Mesenchymal stem cell (in vitro differentiated cells and primary cell): ENCODE measurements at regions not wholly inside any gene's neighbourhood (a gene's known extent, or its start where the extent isn't known, plus 50 kb on each side); places are given as distances from the start of the nearest gene placed in this dataset.

ENCODE experiments used
- DNase-seq: peaks from one replicate; pipeline ENCODE4 v3.0.0-alpha.2; 2013
- H2AFZ ChIP-seq: one replicate; pipeline ENCODE4 v1.6.1; 2013; ENCODE audit warnings: low read depth, mild to moderate bottlenecking, control low read depth, inconsistent platforms, low read length, moderate library complexity
- H2AK5ac ChIP-seq: 2 replicates; pipeline ENCODE4 v1.6.1; 2013; ENCODE audit warnings: low read length, moderate library complexity, mild to moderate bottlenecking, inconsistent platforms; ENCODE audit not compliant: severe bottlenecking
- H2BK120ac ChIP-seq: one replicate; pipeline ENCODE4 v1.6.1; 2013; ENCODE audit warnings: low read depth, mild to moderate bottlenecking, inconsistent platforms, low read length, moderate library complexity
- H2BK12ac ChIP-seq, 2 experiments: one replicate each; pipeline ENCODE4 v1.6.1; 2013; ENCODE audit warnings: inconsistent platforms in 2 of 2, low read length in 2 of 2, mild to moderate bottlenecking in 2 of 2, moderate library complexity in 2 of 2, control low read depth in 1 of 2
- H2BK15ac ChIP-seq: one replicate; pipeline ENCODE4 v1.6.1; 2013; ENCODE audit warnings: mild to moderate bottlenecking, low read depth, inconsistent platforms; ENCODE audit not compliant: poor library complexity, severe bottlenecking
- H2BK5ac ChIP-seq: 2 replicates; pipeline ENCODE4 v1.6.1; 2013; ENCODE audit warnings: low read depth, mild to moderate bottlenecking, low read length, control low read depth, inconsistent platforms; ENCODE audit not compliant: poor library complexity, severe bottlenecking
- H3K14ac ChIP-seq, 2 experiments: one replicate each; pipeline ENCODE4 v1.6.1; 2013; ENCODE audit warnings: inconsistent platforms in 2 of 2, low read length in 2 of 2, control low read depth in 1 of 2, mild to moderate bottlenecking in 1 of 2, moderate library complexity in 1 of 2
- H3K18ac ChIP-seq, 2 experiments: one replicate each; pipeline ENCODE4 v1.6.1; 2013; ENCODE audit warnings: inconsistent platforms in 2 of 2, low read length in 2 of 2, control low read depth in 1 of 2, low read depth in 1 of 2, mild to moderate bottlenecking in 1 of 2
- H3K23ac ChIP-seq, 2 experiments: one replicate each; pipeline ENCODE4 v1.6.1; 2013; ENCODE audit warnings: inconsistent platforms in 2 of 2, low read length in 2 of 2, mild to moderate bottlenecking in 2 of 2, moderate library complexity in 2 of 2, control low read depth in 1 of 2
- H3K27ac ChIP-seq: 2 replicates; pipeline ENCODE4 v1.5.1; 2013; ENCODE audit warnings: mild to moderate bottlenecking, moderate library complexity, low read length, control low read depth, inconsistent platforms; ENCODE audit not compliant: poor library complexity, severe bottlenecking
- H3K27me3 ChIP-seq, 2 experiments: 2 replicates each; pipeline versions ENCODE4 v1.6.1 to v1.7.0; 2013; ENCODE audit warnings: low read length in 2 of 2, mild to moderate bottlenecking in 2 of 2, moderate library complexity in 2 of 2, control low read depth in 1 of 2, inconsistent platforms in 1 of 2; ENCODE audit not compliant: control insufficient read depth in 1 of 2, insufficient read depth in 1 of 2
- H3K36me3 ChIP-seq, 2 experiments: 2 replicates each; pipeline versions ENCODE4 v1.6.1 to v1.7.0; 2013; ENCODE audit warnings: low read length in 2 of 2, control low read depth in 1 of 2, inconsistent platforms in 1 of 2, low read depth in 1 of 2, mild to moderate bottlenecking in 1 of 2; ENCODE audit not compliant: insufficient read depth in 2 of 2, control insufficient read depth in 1 of 2
- H3K4ac ChIP-seq, 2 experiments: one replicate each; pipeline ENCODE4 v1.6.1; 2013; ENCODE audit warnings: inconsistent platforms in 2 of 2, low read length in 2 of 2, mild to moderate bottlenecking in 2 of 2, moderate library complexity in 2 of 2, control low read depth in 1 of 2, low read depth in 1 of 2
- H3K4me1 ChIP-seq: 2 replicates; pipeline ENCODE4 v1.6.1; 2013; ENCODE audit warnings: low read depth, low read length, control low read depth; ENCODE audit not compliant: control insufficient read depth, insufficient read depth
- H3K4me2 ChIP-seq: 2 replicates; pipeline ENCODE4 v1.6.1; 2013; ENCODE audit warnings: low read length, mild to moderate bottlenecking, inconsistent platforms; ENCODE audit not compliant: poor library complexity, severe bottlenecking
- H3K4me3 ChIP-seq, 2 experiments: 2 replicates each; pipeline versions ENCODE4 v1.5.1 to v1.7.0; 2013; ENCODE audit warnings: low read length in 2 of 2, mild to moderate bottlenecking in 2 of 2, control low read depth in 1 of 2, low read depth in 1 of 2; ENCODE audit not compliant: insufficient read depth in 1 of 2
- H3K79me1 ChIP-seq: replicated peaks from 2 replicates; pipeline ENCODE4 v1.6.1; 2013; ENCODE audit warnings: mild to moderate bottlenecking, control low read depth, low read length, inconsistent platforms; ENCODE audit not compliant: poor library complexity, severe bottlenecking
- H3K9ac ChIP-seq: 2 replicates; pipeline ENCODE4 v1.7.0; 2013; ENCODE audit warnings: mild to moderate bottlenecking, low read length, moderate library complexity
- H3K9me3 ChIP-seq: 2 replicates; pipeline ENCODE4 v1.7.0; 2013; ENCODE audit warnings: mild to moderate bottlenecking, low read length; ENCODE audit not compliant: control insufficient read depth
- H4K8ac ChIP-seq: one replicate; pipeline ENCODE4 v1.6.1; 2013; ENCODE audit warnings: inconsistent platforms, mild to moderate bottlenecking, low read length, moderate library complexity
- H4K91ac ChIP-seq: one replicate; pipeline ENCODE4 v1.6.1; 2013; ENCODE audit warnings: mild to moderate bottlenecking, low read length, inconsistent platforms
- WGBS: methylation state at CpG from one replicate; pipeline ENCODE4 v1.1.7; 2013; ENCODE audit warnings: mixed read lengths; 5-methylcytosine and 5-hydroxymethylcytosine counted together

GRCh38 chr3:102529452-102529851 is 94.6 kb downstream of the ZPLD1 start:
- H3K4me3 ChIP-seq, result no peak overlapping the region
- no peak overlapping the region for H2BK5ac ChIP-seq
- no peak overlapping the region for H4K8ac ChIP-seq
- peak; percentile 21 for DNase-seq
- no peak overlapping the region for H3K23ac ChIP-seq
- H3K27me3 ChIP-seq, result peaks cover 0 to 3% of the 10 kb centered on the region in 2 experiments
- H4K91ac ChIP-seq, result no peak overlapping the region
- no peak overlapping the region for H2BK15ac ChIP-seq
- no peak overlapping the region for H2BK120ac ChIP-seq
- no peak overlapping the region for H3K4me2 ChIP-seq
- no peaks in the 10 kb centered on the region for H3K9me3 ChIP-seq
- H2BK12ac ChIP-seq, result no peak overlapping the region
- H3K4ac ChIP-seq, result no peak overlapping the region
- no peak overlapping the region for H3K14ac ChIP-seq
- no peaks in the 10 kb centered on the region for H3K36me3 ChIP-seq
- H3K79me1 ChIP-seq, result no peaks in the 10 kb centered on the region
- H3K9ac ChIP-seq, result no peak overlapping the region
- H3K4me1 ChIP-seq, result no peaks in the 10 kb centered on the region
- no peak overlapping the region for H2AK5ac ChIP-seq
- no peak overlapping the region for H2AFZ ChIP-seq
- H3K27ac ChIP-seq, result no peak overlapping the region
- WGBS, result 21% methylated on average over 3 of the region's 3 CpGs
- H3K18ac ChIP-seq, result no peak overlapping the region

DNA sequence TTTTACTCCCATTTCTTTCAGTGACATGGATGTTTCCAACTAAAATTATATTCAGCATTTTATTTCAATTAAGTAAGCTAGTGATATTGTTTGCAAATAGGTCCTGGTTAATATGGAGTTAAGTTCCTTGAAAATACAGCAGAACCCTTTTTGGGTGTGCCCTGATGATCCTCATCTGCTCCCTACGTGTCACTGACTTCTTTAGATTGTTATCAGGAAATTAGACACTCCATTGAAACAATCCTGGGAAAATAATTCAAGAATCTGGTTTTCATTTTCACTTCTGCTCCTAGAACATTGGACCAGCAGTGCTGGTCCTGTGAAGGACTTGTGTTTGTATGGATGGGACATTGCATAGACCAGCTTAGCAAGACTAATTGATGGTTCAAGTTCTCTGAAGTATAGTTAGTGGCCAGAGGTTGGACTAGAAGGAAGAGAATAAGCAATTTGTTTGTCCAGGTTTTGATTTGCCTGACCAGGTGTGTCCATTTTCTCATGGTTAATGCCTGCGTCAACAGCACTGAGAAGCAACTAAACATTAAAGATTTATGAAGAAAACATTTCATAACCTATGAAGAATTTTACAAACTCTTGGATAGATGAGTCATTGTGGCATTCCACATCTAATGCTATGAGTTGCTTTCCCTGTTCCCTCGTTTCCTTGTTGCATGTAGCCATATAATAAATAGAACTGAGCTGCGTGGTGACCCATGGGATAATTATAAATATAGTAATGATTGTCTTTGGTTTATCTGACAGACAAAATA is 95.8 kb downstream of the ZPLD1 start:
- no peak overlapping the region for H3K4me2 ChIP-seq
- no peak overlapping the region for H4K91ac ChIP-seq
- peaks cover 0 to 3% of the 10 kb centered on the region in 2 experiments for H3K27me3 ChIP-seq
- no peak overlapping the region for H2BK120ac ChIP-seq
- H2AK5ac ChIP-seq, result no peak overlapping the region
- 42% methylated on average over 3 of the region's 4 CpGs for WGBS
- no peak overlapping the region for H2BK15ac ChIP-seq
- no peak overlapping the region for H3K18ac ChIP-seq
- H3K9me3 ChIP-seq, result no peaks in the 10 kb centered on the region
- H3K14ac ChIP-seq, result no peak overlapping the region
- no peaks in the 10 kb centered on the region for H3K4me1 ChIP-seq
- no peak overlapping the region for H3K27ac ChIP-seq
- no peak overlapping the region for H2BK12ac ChIP-seq
- no peak overlapping the region for H3K9ac ChIP-seq
- H3K4ac ChIP-seq, result no peak overlapping the region
- H3K79me1 ChIP-seq, result no peaks in the 10 kb centered on the region
- no peak overlapping the region for H2AFZ ChIP-seq
- DNase-seq, result peak; percentile 36
- no peak overlapping the region for H4K8ac ChIP-seq
- H2BK5ac ChIP-seq, result no peak overlapping the region
- no peak overlapping the region for H3K4me3 ChIP-seq
- H3K36me3 ChIP-seq, result no peaks in the 10 kb centered on the region
- H3K23ac ChIP-seq, result no peak overlapping the region

GRCh38 chr3:102531686-102532085 is 96.9 kb downstream of the ZPLD1 start:
- H3K4me2 ChIP-seq, result no peak overlapping the region
- H3K36me3 ChIP-seq, result no peaks in the 10 kb centered on the region
- no peak overlapping the region for H2BK5ac ChIP-seq
- no peak overlapping the region for H2AK5ac ChIP-seq
- H3K27ac ChIP-seq, result no peak overlapping the region
- no peak overlapping the region for H3K23ac ChIP-seq
- H3K4me1 ChIP-seq, result no peaks in the 10 kb centered on the region
- H3K18ac ChIP-seq, result no peak overlapping the region
- DNase-seq, result no peak
- no peak overlapping the region for H3K14ac ChIP-seq
- H3K79me1 ChIP-seq, result no peaks in the 10 kb centered on the region
- H2BK12ac ChIP-seq, result no peak overlapping the region
- H3K4me3 ChIP-seq, result no peak overlapping the region
- H2BK120ac ChIP-seq, result no peak overlapping the region
- no peak overlapping the region for H4K8ac ChIP-seq
- H2BK15ac ChIP-seq, result no peak overlapping the region
- H4K91ac ChIP-seq, result no peak overlapping the region
- H3K9ac ChIP-seq, result no peak overlapping the region
- H2AFZ ChIP-seq, result no peak overlapping the region
- H3K27me3 ChIP-seq, result peaks cover 0 to 3% of the 10 kb centered on the region in 2 experiments
- H3K9me3 ChIP-seq, result no peaks in the 10 kb centered on the region
- H3K4ac ChIP-seq, result no peak overlapping the region

GRCh38 chr3:102532901-102533300 is 98.1 kb downstream of the ZPLD1 start:
- no peaks in the 10 kb centered on the region for H3K36me3 ChIP-seq
- H3K27ac ChIP-seq, result no peak overlapping the region
- no peak overlapping the region for H3K4me3 ChIP-seq
- DNase-seq, result peak; percentile 9
- no peak overlapping the region for H3K4me2 ChIP-seq
- peaks cover 0 to 6% of the 10 kb centered on the region in 2 experiments for H3K27me3 ChIP-seq
- H2BK5ac ChIP-seq, result no peak overlapping the region
- no peak overlapping the region for H3K23ac ChIP-seq
- 98% methylated on average over 3 of the region's 3 CpGs for WGBS
- H2BK15ac ChIP-seq, result no peak overlapping the region
- H3K9ac ChIP-seq, result no peak overlapping the region
- H3K14ac ChIP-seq, result no peak overlapping the region
- no peak overlapping the region for H4K91ac ChIP-seq
- no peak overlapping the region for H3K4ac ChIP-seq
- H3K18ac ChIP-seq, result no peak overlapping the region
- H2BK12ac ChIP-seq, result no peak overlapping the region
- H4K8ac ChIP-seq, result no peak overlapping the region
- no peaks in the 10 kb centered on the region for H3K9me3 ChIP-seq
- H2AK5ac ChIP-seq, result no peak overlapping the region
- H3K79me1 ChIP-seq, result no peaks in the 10 kb centered on the region
- no peak overlapping the region for H2AFZ ChIP-seq
- no peaks in the 10 kb centered on the region for H3K4me1 ChIP-seq
- H2BK120ac ChIP-seq, result no peak overlapping the region
